Frontal cortex (tissue), 3 donors: ENCODE measurements at regions not wholly inside any gene's neighbourhood (a gene's known extent, or its start where the extent isn't known, plus 50 kb on each side); places are given as distances from the start of the nearest gene placed in this dataset.
"Not testable (repeated sequence)": the region's sequence is repeated elsewhere in the genome, so short reads cannot be mapped to it uniquely, and the experiment has no call there.

Source experiments
- DNase-seq, 2 donors: peaks; one replicate each; pipeline ENCODE4 v3.0.0; 2012; ENCODE audit warnings: low spot score in 2 of 2
- FAIRE-seq: peaks from 2 replicates; lab custom pipeline; 2012; peaks lifted over from hg19 to GRCh38; lab: Jason Lieb, UNC
- donor health status: control.
- donor health status: control.
- donor health status: control.

DNA sequence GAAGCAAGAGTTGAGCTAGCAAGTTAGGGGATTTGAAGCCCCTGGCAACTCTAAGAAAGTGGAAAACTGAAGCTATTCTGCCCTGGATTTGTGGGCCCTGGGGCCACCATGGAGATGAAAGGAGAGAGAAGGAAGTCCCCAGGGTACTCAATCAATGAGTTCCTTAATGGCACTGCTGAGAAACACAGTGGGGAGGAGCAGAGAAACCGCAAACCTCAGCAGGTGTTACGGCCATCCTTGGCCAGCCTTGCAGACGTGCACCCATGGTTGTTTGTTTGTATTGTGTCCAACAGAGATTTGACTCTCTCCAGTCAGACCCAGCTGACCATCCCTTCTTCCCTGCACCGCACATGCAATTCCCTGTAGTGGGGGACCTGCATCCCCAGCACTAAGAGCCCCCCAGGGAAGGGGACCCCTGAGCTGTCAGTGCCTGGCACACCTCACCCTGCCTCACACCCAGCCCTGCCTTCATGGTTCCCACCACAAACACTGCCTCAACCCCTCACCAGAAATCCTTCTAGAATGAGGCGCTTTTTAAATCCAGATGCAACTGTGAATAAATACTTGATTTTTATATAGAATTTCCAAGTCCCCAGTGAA lies 255.3 kb downstream of the SH3BP4 start:
- FAIRE-seq (no peak), DNase-seq (no peak)

DNA sequence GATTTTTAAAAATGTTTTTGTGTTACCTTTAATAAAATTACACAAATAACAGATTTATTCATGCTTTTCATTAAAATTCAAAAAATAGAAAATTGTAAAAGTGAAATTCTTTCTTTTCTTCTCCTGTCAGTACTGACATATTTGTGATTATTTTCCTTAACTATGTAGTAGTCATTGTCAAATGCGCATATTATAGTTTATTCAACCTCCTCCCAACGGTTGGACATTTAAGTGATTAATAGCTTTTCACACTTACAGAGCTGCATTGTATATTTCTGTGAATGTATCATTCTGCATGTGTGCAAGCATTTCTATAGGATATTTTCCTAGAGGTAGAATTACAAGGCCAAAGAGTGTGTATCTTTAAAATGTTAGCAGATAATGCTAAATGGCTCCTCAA lies 259.2 kb downstream of the SH3BP4 start:
- peak; percentile 33 for FAIRE-seq
- DNase-seq, result no peak

DNA sequence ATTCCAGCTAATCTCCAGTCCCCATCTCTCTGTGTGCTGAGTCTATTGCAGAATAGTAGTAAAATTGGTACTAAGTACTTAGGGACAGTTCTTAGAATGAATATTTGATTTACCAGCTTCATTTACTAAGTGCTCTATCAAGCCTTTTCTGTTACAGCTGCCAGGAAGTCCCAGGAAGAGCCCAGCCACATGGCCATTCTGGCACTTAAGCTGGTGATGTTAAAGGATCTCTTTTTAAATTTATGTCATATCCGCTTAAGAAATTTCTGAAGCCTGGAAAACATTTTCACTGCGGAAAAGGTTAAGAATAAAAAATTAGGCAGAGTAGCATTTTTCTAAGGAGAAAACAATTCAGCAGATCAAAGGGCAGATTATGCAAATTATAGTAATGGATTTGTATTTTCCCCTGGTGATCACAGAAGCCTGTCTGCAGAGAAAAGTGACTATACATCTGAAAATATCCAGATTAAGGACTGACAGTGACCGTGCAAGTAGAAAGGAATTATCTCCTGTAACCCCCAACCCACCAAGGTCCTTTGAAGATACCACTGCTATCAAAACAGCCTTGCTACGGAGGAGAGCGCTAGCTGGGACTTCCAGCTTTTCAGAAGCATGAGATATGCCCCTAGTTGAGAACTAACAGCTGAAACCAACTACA lies 260.8 kb downstream of the SH3BP4 start:
- DNase-seq (no peak), FAIRE-seq (no peak)

DNA sequence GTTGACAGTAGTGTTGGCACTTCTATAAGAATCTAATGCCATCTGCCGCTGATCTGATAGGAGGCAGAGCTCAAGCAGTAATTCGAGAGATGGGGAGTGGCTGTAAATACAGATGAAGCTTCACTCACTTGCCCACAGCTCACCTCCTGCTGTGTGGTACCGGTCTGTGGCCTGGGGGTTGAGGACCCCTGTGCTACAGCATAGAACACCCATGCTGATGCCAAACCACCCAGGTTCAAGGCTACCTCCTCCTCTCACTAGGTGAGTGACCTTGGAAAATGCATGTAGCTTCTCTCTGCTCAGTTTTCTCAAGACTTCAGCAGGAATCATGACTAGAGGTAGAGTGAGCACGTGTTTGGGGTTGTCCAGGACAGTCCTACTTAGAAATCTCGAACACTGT lies 263.4 kb downstream of the SH3BP4 start:
- FAIRE-seq (no peak), DNase-seq (no peak)

DNA sequence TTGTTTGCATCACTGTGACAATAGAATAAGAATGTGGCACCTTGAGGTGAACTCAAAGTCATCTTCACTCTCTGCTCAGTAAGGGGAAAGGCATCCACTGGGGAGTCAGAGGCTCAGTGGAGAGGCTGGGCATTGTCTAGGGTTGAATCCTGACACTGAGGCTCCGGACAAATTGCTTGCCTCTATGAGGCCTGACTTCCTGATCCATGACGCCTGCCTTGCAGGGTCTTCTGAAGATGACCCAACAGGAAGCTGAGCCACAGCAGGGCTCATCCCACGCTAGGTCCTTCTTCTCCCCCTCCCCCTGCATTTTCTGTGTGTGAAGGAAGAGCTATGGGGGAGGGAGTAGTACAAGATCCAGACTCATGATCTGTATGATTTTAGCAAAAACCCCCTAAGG lies 265.1 kb downstream of the SH3BP4 start:
- FAIRE-seq (no peak), DNase-seq (no peak)

DNA sequence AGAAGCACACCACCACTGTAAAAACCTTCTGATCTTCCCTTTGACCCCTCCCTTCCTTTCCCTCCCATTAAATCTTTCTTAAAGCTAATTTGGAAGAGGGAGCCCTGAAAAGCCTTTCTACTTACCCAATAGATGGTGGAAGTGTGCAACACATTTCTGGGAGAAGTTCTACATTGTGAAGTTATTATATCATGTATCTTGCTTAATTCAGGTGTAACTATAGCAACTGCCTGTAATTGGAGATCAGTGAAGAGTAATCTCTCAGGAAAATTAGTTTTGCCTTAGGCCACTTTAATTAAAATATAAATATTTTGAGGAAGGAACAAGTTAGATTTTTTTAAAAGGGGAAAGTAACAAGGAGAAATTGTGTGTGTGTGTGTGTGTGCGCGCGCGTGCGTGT lies 266.0 kb downstream of the SH3BP4 start:
- DNase-seq (no peak), FAIRE-seq (no peak)

DNA sequence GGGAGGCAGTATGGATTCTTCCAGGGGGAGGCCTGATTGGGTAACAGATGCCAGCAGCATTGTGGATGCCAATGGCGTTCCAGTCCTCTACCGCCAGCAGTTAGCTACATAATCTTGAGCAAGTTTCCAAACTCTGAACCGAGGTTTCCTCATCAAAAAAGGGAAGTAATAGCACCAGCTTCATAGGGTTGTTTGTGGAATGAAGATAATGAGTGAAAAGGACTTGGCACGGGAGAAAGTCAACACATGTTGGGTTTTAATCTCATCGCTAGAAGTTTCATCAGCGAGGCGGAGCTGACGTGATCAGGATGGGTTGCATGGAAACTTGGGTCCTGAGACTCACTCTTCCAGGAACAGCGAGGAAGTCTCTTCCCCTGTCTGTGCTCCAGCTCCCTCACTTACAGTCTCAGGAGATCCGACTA lies 266.7 kb downstream of the SH3BP4 start:
- DNase-seq (no peak), FAIRE-seq (no peak)

DNA sequence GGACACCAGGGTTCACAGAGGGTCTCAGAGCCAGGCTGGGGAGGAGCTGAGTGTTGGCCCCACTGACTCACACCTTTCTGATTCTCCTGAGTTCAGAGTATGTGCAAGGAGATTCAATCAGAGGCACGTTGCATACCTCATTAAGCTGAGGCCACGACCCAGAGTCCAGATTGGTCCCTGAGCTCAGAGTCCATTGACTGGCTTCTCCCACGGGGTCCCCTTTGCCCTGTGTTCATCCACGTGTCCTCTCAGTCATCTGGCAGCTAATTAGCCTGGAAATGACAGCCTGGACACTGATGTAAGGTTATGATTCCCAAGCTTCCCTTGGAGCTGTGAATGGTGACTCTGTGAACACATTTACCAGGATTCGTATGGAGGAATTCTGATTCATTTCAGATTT lies 267.2 kb downstream of the SH3BP4 start:
- no peak for DNase-seq
- no peak for FAIRE-seq

DNA sequence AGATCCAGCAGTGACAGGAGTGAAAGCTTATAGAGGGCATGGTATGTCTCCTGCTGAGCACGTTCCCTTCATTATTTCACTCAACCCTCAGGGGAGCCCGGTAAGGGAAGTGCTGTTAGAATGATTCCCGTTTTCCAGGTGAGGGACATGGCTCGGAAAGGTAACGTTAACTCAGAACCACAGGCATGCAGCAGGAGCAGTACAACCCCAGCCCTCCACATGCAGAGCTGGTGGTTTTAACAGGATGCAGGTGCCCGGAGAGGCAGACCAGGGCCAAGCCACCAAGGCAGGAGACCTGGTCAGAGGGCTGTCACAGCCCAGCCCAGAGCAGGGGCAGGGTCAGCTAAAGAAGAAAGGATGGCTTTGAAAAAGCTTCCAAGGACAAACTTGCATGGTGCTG lies 268.5 kb downstream of the SH3BP4 start:
- FAIRE-seq, result no peak

DNA sequence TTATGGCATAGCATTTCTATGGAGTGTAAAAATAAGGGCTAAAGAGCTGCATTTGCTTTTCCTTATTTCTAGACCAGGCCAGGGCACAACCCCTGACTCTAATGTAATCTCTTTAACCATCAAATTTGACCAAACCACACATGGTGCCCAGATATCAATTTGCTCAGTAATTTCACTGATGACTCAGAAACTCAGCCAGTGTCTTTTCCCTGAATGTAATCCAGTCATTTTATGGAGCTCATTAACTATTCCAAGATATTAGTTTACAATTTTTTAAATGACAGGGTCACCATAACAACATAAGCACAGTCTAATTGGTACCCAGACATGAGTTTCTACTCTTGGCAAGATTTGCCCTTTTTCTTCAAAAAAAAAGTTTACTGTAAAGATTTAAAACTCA lies 270.8 kb upstream of the AGAP1 start:
- DNase-seq (no peak), FAIRE-seq (no peak)

More for the DNA sequence above, 268.5 kb downstream of the SH3BP4 start:
- DNase-seq, result no peak

DNA sequence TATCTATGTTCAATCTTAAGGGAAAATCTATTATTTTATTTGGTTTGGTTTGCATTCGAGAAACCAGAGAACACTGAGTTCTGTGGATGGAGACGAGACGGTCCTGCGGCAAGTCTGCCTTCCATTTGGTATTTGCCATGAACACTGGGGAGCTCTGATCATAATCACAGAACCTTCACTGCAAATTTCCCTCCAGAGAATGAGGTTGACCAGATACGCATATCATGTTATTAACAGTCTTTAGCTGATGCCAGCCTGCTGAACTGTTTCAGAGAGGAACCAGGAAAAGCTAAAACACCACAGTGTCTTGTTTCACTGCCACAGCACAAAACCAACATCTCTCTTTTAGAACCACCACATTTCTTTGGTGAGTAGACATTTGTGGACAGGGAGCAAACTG lies 269.4 kb upstream of the AGAP1 start:
- DNase-seq (no peak), FAIRE-seq (no peak)

DNA sequence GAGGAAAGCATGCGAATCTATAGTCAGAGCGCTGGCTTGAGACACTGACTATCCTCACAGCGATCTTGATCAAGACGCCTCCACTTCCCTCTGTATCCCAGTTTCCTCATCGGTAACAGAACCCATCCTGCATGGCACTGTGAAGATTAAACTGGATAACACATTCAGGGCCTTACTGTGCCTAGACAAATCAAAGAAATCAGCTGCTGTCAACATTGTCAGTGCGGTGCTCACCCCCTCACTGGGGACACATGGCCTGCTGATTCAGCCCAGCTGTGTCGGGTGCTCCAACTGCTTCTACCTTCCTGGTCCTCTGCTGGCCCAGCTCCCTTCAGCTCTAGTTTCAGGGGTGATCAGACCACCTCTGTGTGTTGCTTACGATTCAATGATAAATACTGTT lies 268.6 kb upstream of the AGAP1 start:
- no peak for DNase-seq
- FAIRE-seq, result no peak

DNA sequence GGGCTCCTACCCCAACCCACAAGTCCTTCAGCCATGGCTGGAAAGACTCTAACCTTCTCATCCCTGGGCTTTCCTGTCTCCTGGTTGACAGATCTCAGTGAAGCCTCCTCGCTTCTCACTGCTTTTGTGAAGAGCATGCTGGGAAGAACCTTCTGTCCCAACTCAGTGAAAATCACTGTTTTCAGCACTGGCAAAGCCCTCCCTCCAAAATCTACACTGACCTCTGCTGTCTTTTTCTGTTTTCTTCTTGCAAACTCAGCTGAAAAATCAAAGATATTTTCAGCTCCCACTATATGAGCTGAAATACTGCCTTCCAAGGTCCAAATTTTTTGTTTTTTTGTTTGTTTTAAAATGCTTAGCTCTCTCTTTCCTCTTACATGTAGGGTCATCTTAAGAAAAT lies 266.3 kb upstream of the AGAP1 start:
- FAIRE-seq, result no peak

DNA sequence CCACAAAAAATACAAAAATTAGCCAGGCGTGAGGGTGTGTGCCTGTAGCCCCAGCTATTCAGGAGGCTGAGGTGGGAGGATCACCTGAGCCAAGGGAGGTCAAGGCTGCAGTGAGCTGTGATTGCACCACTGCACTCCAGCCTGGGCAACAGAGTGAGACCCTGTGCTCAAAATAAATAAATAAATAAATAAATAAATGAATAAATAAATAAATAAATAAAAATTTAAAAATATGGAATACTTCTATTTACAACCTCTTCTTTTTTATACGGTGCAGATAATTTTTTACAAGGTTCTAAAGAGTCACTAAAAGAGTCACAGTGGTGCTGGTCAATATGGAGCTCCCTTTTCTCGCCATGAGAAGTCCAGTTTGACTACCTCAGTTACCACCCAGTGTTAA lies 265.4 kb upstream of the AGAP1 start:
- DNase-seq, FAIRE-seq: not testable (repeated sequence)

More for the DNA sequence above, 266.3 kb upstream of the AGAP1 start:
- no peak for DNase-seq

DNA sequence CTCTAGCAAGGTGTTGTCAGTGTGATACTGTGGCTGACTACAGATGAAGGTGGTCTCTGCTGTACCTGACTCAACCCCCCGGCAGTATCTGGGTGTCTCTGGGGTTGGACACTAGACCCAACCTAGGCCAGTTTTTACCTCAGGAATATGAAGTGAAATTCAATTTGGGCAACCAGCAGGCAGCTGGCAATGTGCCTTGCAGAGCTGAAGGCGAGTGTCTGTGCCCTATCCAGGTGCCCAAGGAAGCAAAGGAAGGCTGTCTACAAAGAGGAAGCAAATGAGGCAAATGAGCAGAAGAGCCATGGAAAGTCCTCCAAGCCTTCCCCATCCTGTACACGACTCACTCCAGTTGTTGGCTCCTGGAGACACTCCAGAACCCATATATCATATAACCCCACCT lies 264.6 kb upstream of the AGAP1 start:
- DNase-seq (no peak), FAIRE-seq (no peak)

DNA sequence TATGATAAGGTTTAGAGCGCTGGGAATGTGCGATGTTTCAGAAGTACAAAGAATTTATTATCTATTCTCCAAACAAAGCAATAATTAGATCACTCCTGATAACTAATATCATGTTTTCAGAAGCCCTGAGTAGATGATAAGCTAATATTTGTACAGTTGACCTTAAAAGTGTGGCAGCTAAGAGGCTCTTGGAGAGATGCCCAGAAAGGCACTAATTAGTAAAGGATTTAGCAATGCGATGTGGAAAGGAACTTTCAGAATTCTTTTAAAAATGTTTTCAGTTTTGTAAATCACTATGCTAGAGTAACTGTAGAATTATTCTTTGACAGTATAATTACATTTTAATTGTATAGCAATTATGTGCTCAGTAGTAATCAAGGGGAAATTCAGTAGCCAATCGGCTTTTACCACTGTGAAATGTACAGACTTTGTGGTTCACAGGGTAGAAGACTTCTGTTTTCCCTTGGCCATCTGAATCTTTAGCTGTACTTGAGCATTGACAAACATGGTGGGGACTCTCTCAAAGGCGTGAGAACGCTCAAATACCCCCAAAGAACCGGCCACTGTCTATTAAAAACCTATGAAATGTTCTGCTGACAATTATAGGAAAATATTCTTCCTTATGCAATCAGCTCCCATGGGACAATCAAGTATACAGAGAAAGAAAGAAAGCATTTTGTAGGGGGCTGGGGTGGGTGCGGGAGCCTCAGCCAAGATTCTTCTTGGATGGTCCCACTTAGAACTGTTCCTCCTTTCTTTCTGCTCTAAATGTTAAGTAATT lies 262.8 kb upstream of the AGAP1 start:
- FAIRE-seq (no peak), DNase-seq (no peak)

DNA sequence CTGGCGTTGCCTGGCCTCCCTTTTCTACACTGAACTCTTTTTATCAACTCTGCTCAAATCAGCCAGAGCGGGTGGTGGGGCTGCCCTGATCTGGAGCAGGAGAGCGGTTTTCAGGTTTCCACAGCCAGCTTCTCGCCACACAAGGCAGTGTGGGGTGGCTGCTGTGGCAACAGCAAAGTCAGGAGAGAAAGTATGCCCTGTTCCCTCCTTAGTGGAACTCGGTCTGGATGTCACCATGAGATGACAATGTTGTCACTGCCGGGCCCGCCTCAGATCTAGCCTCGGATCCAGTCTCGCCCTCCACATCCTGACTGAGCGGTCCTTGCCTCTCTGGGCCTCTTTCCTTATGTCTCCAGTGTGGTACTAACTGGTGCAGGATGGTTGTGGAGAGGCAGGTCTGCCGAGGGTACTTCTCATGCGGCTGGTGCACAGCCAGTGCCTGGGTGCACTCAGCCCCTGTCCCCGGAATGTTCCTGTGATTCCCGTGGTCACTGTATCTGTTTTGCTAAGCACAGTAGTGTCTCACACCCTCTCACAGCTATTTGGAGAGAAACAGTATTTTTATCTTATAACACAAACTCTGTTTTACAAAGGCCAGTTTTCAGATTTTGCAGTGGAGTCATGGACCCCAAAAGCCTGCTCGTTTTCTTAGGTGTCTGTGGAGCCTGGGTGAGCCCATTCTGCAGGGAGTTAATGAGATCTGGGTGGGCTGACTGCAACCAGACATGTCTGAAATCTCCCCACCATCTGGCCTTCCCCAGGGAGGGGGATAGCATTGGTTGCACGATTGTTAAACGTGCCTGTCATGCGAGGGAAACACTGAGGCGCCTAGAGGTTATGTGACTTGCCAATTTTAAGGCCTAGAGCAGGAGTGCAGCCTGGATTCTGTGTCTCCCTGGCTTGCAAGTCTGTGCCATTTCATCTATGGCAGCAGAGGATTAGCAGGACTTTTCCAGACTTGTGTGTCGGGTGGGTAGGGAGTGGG lies 261.1 kb upstream of the AGAP1 start:
- FAIRE-seq (no peak), DNase-seq (no peak)

DNA sequence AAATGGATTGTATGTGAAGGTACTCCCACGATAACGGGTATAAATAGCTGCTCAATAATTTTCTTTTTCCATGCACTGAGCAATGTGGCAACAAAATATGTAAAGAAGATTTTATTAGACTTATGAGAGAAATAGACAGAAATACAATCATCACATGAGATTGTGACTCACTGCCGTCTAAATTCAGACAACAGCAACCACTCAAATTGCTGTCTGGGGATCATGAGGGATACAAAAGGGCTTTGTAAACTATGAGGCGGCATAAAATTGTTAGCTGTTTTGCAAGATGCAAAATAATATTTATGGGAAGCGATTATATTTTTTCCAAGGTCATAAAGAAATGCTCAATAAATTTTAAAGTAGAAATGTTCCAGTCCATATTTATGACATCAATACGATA lies 259.1 kb upstream of the AGAP1 start:
- no peak for DNase-seq
- FAIRE-seq, result no peak

DNA sequence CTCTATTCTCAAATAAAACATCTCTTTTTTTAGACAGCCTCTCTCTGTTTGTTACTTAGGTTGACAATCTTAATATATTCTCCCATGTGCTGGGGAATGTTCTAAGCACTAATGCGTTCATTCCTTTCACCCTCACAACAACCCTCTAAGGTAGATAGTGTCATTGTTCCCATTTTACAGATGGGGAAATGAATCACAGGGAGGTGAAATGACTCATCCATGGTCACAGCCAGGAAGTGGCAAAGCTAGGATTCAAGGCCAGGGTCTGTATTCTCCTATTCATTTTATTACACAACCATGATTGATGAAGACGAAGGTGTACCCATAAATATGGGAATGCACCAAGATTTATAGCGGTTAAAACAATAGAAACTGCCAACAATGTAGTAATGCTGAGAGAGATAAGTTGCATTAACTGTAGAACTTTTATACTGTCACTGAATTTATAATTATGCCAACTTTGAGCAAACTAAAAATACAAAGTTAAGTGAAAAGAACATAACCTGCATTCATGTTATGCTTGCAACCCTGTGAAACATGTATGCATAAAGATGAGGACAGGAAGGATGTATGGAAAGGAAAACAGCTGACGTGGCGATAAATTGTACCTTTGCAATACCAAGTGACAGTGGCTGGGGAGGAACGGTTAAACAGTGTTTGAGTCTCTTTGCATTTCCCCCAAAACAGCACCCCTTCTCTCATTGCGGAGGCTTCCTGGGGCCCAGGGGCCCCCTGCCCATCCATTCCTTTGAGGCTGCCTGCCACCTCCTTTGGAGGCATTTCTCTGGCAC lies 257.7 kb upstream of the AGAP1 start:
- FAIRE-seq, result no peak
- DNase-seq, result no peak
